Common myeloid progenitor, CD34-positive (primary cell): ENCODE measurements at regions not wholly inside any gene's neighbourhood (a gene's known extent, or its start where the extent isn't known, plus 50 kb on each side); places are given as distances from the start of the nearest gene placed in this dataset.

Experiments used
- CTCF ChIA-PET: fragments of 350-600 bp; sonication (Branson Sonifier 250); formaldehyde crosslinking; loops from one replicate; lab custom pipeline; 2021; ENCODE audit warnings: antibody characterized with exemption; lab: Charles Lee
- POLR2A ChIA-PET: fragments of 350-600 bp; sonication (Branson Sonifier 250); formaldehyde crosslinking; loops from one replicate; lab custom pipeline; 2021; ENCODE audit warnings: antibody characterized with exemption; lab: Charles Lee
- DNase-seq, 3 donors: peaks; one replicate each; pipeline versions ENCODE4 v3.0.0 to v3.0.0-alpha.2; 2013
- H3K27ac ChIP-seq, 2 experiments: 1 replicate in 1 of 2; 2 replicates in 1 of 2; pipeline ENCODE4 v1.7.0; 2013; ENCODE audit warnings: inconsistent platforms in 2 of 2, low read length in 2 of 2, mild to moderate bottlenecking in 2 of 2, low read depth in 1 of 2, moderate library complexity in 1 of 2; ENCODE audit not compliant: severe bottlenecking in 2 of 2, insufficient read depth in 1 of 2, poor library complexity in 1 of 2
- H3K27me3 ChIP-seq, 5 experiments: replicated peaks in 2 of 5; 1 replicate in 3 of 5; 2 replicates in 2 of 5; pipeline versions ENCODE4 v1.6.1 to v1.7.0; 2013; ENCODE audit warnings: low read length in 4 of 5, mild to moderate bottlenecking in 2 of 5, moderate library complexity in 2 of 5, inconsistent platforms in 1 of 5; ENCODE audit not compliant: insufficient read depth in 5 of 5, control insufficient read depth in 4 of 5
- H3K36me3 ChIP-seq, 4 experiments: 1 replicate in 2 of 4; 2 replicates in 2 of 4; pipeline versions ENCODE4 v1.6.1 to v1.7.0; 2013; ENCODE audit warnings: low read length in 3 of 4, control low read depth in 1 of 4, mild to moderate bottlenecking in 1 of 4; ENCODE audit not compliant: control insufficient read depth in 4 of 4, insufficient read depth in 4 of 4
- H3K4me1 ChIP-seq, 4 experiments: 1 replicate in 3 of 4; 2 replicates in 1 of 4; pipeline versions ENCODE4 v1.6.1 to v1.7.1; 2013; ENCODE audit warnings: low read length in 3 of 4, mild to moderate bottlenecking in 3 of 4, control low read depth in 1 of 4, inconsistent platforms in 1 of 4, moderate library complexity in 1 of 4; ENCODE audit not compliant: control insufficient read depth in 4 of 4, insufficient read depth in 4 of 4; ENCODE audit errors: control extremely low read depth in 1 of 4
- H3K4me3 ChIP-seq, 7 experiments: 1 replicate in 4 of 7; 2 replicates in 3 of 7; pipeline versions ENCODE4 v1.5.1 to v1.7.0; 2013; ENCODE audit warnings: mild to moderate bottlenecking in 7 of 7, low read length in 6 of 7, moderate library complexity in 6 of 7, inconsistent platforms in 2 of 7, low read depth in 2 of 7, control low read depth in 1 of 7; ENCODE audit not compliant: insufficient read depth in 4 of 7, control insufficient read depth in 1 of 7; ENCODE audit errors: extremely low read depth in 1 of 7
- H3K9me3 ChIP-seq, 5 experiments: 1 replicate in 4 of 5; 2 replicates in 1 of 5; pipeline versions ENCODE4 v1.6.1 to v1.7.1; 2013; ENCODE audit warnings: low read length in 4 of 5, mild to moderate bottlenecking in 2 of 5, inconsistent platforms in 1 of 5, low read depth in 1 of 5, moderate library complexity in 1 of 5; ENCODE audit not compliant: control insufficient read depth in 4 of 5, insufficient read depth in 2 of 5; ENCODE audit errors: control extremely low read depth in 1 of 5
- WGBS: methylation state at CpG from one replicate; pipeline ENCODE4 v1.1.5; 2013; ENCODE audit not compliant: insufficient coverage; 5-methylcytosine and 5-hydroxymethylcytosine counted together

- Histone ChIP-seq H3K27ac (no peak overlapping the region), H3K36me3 (no peaks in the 10 kb centered on the region), H3K27me3 (no peaks in the 10 kb centered on the region), H3K9me3 (peaks cover 0 to 8% (median 4%) of the 10 kb centered on the region in 5 experiments), H3K4me3 (no peak overlapping the region), H3K4me1 (peaks cover 0 to 16% (median 5%) of the 10 kb centered on the region in 4 experiments)
- POLR2A ChIA-PET = no interaction called here
- no peak for DNase-seq
- CTCF ChIA-PET = interaction anchor here (1.1 to 2.3 kb wide), 4 partner anchors 12 to 53 kb away, joined by 3 to 6 read pairs (median 3); no protein-coding TSS in a partner anchor
- WGBS = 92% methylated on average over 2 of the region's 2 CpGs
Measured at GRCh38 chr6:148650941-148651505, 95.8 kb upstream of the UST start.

- Histone ChIP-seq H3K9me3 (peaks cover 0 to 8% (median 6%) of the 10 kb centered on the region in 5 experiments), H3K27me3 (no peaks in the 10 kb centered on the region), H3K4me3 (no peak overlapping the region), H3K4me1 (peaks cover 0 to 21% (median 7%) of the 10 kb centered on the region in 4 experiments), H3K27ac (no peak overlapping the region), H3K36me3 (no peaks in the 10 kb centered on the region)
- ChIA-PET CTCF (interaction anchor here (2.3 kb wide), 1 partner anchor 22 kb away, joined by 6 read pairs; no protein-coding TSS in a partner anchor), POLR2A (no interaction called here)
- no peak for DNase-seq
Measured at GRCh38 chr6:148652205-148652604, 94.6 kb upstream of the UST start.

GRCh38 chr6:148653138-148653776, 93.6 kb upstream of the UST start:
- no peaks in the 10 kb centered on the region for H3K27me3 ChIP-seq
- POLR2A ChIA-PET = no interaction called here

GRCh38 chr6:148657048-148657447, 89.8 kb upstream of the UST start:
- Histone ChIP-seq H3K4me3 (no peak overlapping the region), H3K36me3 (no peaks in the 10 kb centered on the region), H3K4me1 (peaks cover 0 to 5% (median 2%) of the 10 kb centered on the region in 4 experiments), H3K27me3 (no peaks in the 10 kb centered on the region), H3K9me3 (peaks cover 3 to 12% (median 6%) of the 10 kb centered on the region in 5 experiments), H3K27ac (no peak overlapping the region)
- ChIA-PET POLR2A (no interaction called here), CTCF (interaction anchor here (2.1 kb wide), 1 partner anchor 10 kb away, joined by 5 read pairs; no protein-coding TSS in a partner anchor)
- DNase-seq = peak; percentile 44 to 77 (median 77)
- WGBS = 50% methylated on average over 2 of the region's 4 CpGs

More at GRCh38 chr6:148653138-148653776, 93.6 kb upstream of the UST start:
- DNase-seq = peak in 2 of 3 donors; percentile 40 to 45
- CTCF ChIA-PET = no interaction called here
- H3K4me1 ChIP-seq = peaks cover 0 to 18% (median 8%) of the 10 kb centered on the region in 4 experiments
- H3K36me3 ChIP-seq = no peaks in the 10 kb centered on the region
- 91% methylated on average over 1 of the region's 2 CpGs for WGBS
- no peak overlapping the region for H3K27ac ChIP-seq
- H3K4me3 ChIP-seq = no peak overlapping the region
- peaks cover 0 to 8% (median 6%) of the 10 kb centered on the region in 5 experiments for H3K9me3 ChIP-seq

- no CpG with 5 or more reads among the region's 2 CpGs for WGBS
- H3K36me3 ChIP-seq = no peaks in the 10 kb centered on the region
- H3K4me3 ChIP-seq = no peak overlapping the region
- POLR2A ChIA-PET = no interaction called here
- peaks cover 0 to 11% (median 4%) of the 10 kb centered on the region in 5 experiments for H3K9me3 ChIP-seq
- CTCF ChIA-PET = interaction anchor here (2.1 kb wide), 1 partner anchor 8 kb away, joined by 5 read pairs; no protein-coding TSS in a partner anchor
- no peaks in the 10 kb centered on the region for H3K27me3 ChIP-seq
- H3K4me1 ChIP-seq = peaks cover 0 to 5% (median 2%) of the 10 kb centered on the region in 4 experiments
- DNase-seq = no peak
- H3K27ac ChIP-seq = no peak overlapping the region
Measured at GRCh38 chr6:148658681-148659430, 88.0 kb upstream of the UST start.

GRCh38 chr6:148667395-148667794, 79.4 kb upstream of the UST start:
- POLR2A ChIA-PET = no interaction called here

More at GRCh38 chr6:148667395-148667794, 79.4 kb upstream of the UST start:
- Histone ChIP-seq H3K36me3 (no peaks in the 10 kb centered on the region), H3K4me3 (no peak overlapping the region), H3K9me3 (peaks cover 4 to 30% (median 12%) of the 10 kb centered on the region in 5 experiments), H3K4me1 (no peaks in the 10 kb centered on the region), H3K27ac (no peak overlapping the region), H3K27me3 (no peaks in the 10 kb centered on the region)
- CTCF ChIA-PET = interaction anchor here (1.0 to 1.5 kb wide), 2 partner anchors 10 to 22 kb away, joined by 3 to 5 read pairs; no protein-coding TSS in a partner anchor
- peak in 2 of 3 donors; percentile 42 to 46 for DNase-seq
